ENCODE measurements at regions not wholly inside any gene's neighbourhood (a gene's known extent, or its start where the extent isn't known, plus 50 kb on each side); places are given as distances from the start of the nearest gene placed in this dataset.

GRCh38 chr4:156194896-156195295 is 241.2 kb upstream of the CTSO start:
- Histone ChIP-seq H2BK120ac (ENCODE audit: low read depth, low read length) (no peak overlapping the region), H3K4me2 (ENCODE audit: low read depth, low read length) (no peak overlapping the region), H4K5ac (ENCODE audit: low read depth, low read length) (no peak overlapping the region), H3K4me3 (ENCODE audit: insufficient read depth, low read depth, low read length) (no peak overlapping the region), H3K56ac (ENCODE audit: extremely low read depth, insufficient read depth, low read length) (no peak overlapping the region), H3K9me3 (ENCODE audit: control insufficient read depth, insufficient read depth, low read length) (no peaks in the 10 kb centered on the region), H2BK5ac (ENCODE audit: low read depth, low read length, poor library complexity, severe bottlenecking) (no peak overlapping the region), H3K79me1 (ENCODE audit: low read depth in 1 of 2, low read length in 2 of 2) (no peaks in the 10 kb centered on the region), H2AFZ (replicated peaks; ENCODE audit: low read length, poor library complexity) (no peak overlapping the region), H3K18ac (ENCODE audit: low read depth, low read length) (no peak overlapping the region), H3K27ac (ENCODE audit: insufficient read depth, low read length) (no peak overlapping the region), H3K9ac (ENCODE audit: low read depth, low read length) (no peak overlapping the region), H3K4ac (ENCODE audit: low read depth, low read length) (no peak overlapping the region), H4K20me1 (ENCODE audit: insufficient read depth, low read length) (no peaks in the 10 kb centered on the region), H3K4me1 (ENCODE audit: control insufficient read depth, insufficient read depth, low read length) (0 out of 2 replicates have a peak, but pooled peaks cover 1% of the 10 kb centered on the region), H3K27me3 (ENCODE audit: control insufficient read depth, insufficient read depth, low read length) (no peaks in the 10 kb centered on the region), H2BK15ac (ENCODE audit: low read depth, low read length) (no peak overlapping the region), H3K14ac (replicated peaks; ENCODE audit: low read depth, low read length) (no peak overlapping the region), H4K8ac (ENCODE audit: low read depth in 2 of 2, low read length in 2 of 2) (no peak overlapping the region), H3K23ac (ENCODE audit: low read depth, low read length) (no peak overlapping the region), H3K9me1 (ENCODE audit: insufficient read depth, low read length) (no peaks in the 10 kb centered on the region), H2BK20ac (ENCODE audit: low read depth, low read length) (no peak overlapping the region), H2AK9ac (replicated peaks; ENCODE audit: low read depth, low read length, poor library complexity) (no peak overlapping the region), H2AK5ac (ENCODE audit: low read depth, low read length) (no peak overlapping the region), H4K91ac (ENCODE audit: insufficient read depth, low read depth, low read length) (no peak overlapping the region), H3K36me3 (ENCODE audit: control insufficient read depth, insufficient read depth, low read length) (no peaks in the 10 kb centered on the region)
- no peak for DNase-seq
- in situ Hi-C loops (cut with MboI; ENCODE audit: low sequenced_read_pairs) (no loop called here), intact Hi-C loops (cut with micrococcal nuclease) (no loop called here), dilution Hi-C loops (cut with HindIII; ENCODE audit: low sequenced_read_pairs, unreplicated experiment) (no loop called here)
- TF ChIP-seq FOS (IDR thresholded peaks at IDR 0.05; ENCODE audit: low read depth, low read length) (no peak), RCOR1 (IDR thresholded peaks at IDR 0.05; ENCODE audit: insufficient replicate concordance, low read length) (no peak), RAD21 (IDR thresholded peaks at IDR 0.05; ENCODE audit: low read length) (no peak), MXI1 (IDR thresholded peaks at IDR 0.05; ENCODE audit: borderline replicate concordance, low read depth, low read length) (no peak), USF2 (IDR thresholded peaks at IDR 0.05; ENCODE audit: low read depth, low read length) (no peak), NFE2L2 (IDR thresholded peaks at IDR 0.05; ENCODE audit: low read depth, low read length) (no peak), SMC3 (IDR thresholded peaks at IDR 0.05; ENCODE audit: low read depth, low read length) (no peak), ELK1 (IDR thresholded peaks at IDR 0.05; ENCODE audit: borderline replicate concordance, low read depth, low read length) (no peak), POLR2A (IDR thresholded peaks at IDR 0.05; ENCODE audit: low read depth, low read length) (no peak), RFX5 (IDR thresholded peaks at IDR 0.05; ENCODE audit: low read depth, low read length) (no peak), BHLHE40 (IDR thresholded peaks at IDR 0.05; ENCODE audit: low read depth, low read length) (no peak), MAZ (IDR thresholded peaks at IDR 0.05; ENCODE audit: borderline replicate concordance, low read depth, low read length) (no peak), CEBPB (IDR thresholded peaks at IDR 0.05; ENCODE audit: low read depth, low read length) (no peak), CTCF (conservative IDR thresholded peaks at IDR 0.05; ENCODE audit: low read depth, low read length) (no peak), MAFK (IDR thresholded peaks at IDR 0.05; ENCODE audit: low read depth, low read length) (no peak)
- POLR2A ChIA-PET (ENCODE audit: unreplicated experiment): no interaction called here
- CTCF ChIA-PET: interaction anchor here (0.6 kb wide), 1 partner anchor 58 kb away, joined by 3 read pairs; no protein-coding TSS in a partner anchor
- WGBS, 2 experiments (ENCODE audit: extremely low coverage in 2 of 2, insufficient read length in 1 of 2): 100% methylated on average over 1 of the region's 7 CpGs; no CpG with 5 or more reads in 1 of the 2 experiments
- BruUV-seq (replicated peaks): no TSS peak
- no peak for ATAC-seq (ENCODE audit: low read depth)
